Stimulated activated CD8-positive, alpha-beta memory T cell treated with anti-CD3 and anti-CD28 coated beads, Interleukin-4, amount 100 ng/mL, for 24 hours (primary cell): ENCODE measurements at regions not wholly inside any gene's neighbourhood (a gene's known extent, or its start where the extent isn't known, plus 50 kb on each side); places are given as distances from the start of the nearest gene placed in this dataset.

Experiments
- DNase-seq: peaks from one replicate; pipeline ENCODE4 v3.0.0-alpha.2; 2020; ENCODE audit warnings: low read depth

DNA sequence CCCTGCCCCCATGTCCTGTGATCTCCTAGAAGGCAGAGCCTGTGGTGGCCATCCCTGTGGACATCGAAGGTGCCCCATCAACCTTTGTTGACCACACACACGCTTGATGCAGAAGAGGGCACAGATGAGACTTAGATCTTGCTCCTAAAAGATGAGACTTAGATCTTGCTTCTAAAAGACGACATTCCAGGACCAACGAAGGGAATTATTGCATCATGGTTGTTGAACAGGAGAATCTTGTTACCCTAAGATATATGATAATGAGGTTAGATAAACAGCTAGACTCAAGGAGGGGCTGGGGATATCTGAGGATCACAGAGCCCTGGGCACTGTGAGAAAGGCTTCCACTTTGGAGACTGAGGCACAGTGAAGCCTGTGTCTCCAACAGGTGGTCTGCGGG lies 91.1 kb upstream of the WSCD2 start:
- DNase-seq = no peak

DNA sequence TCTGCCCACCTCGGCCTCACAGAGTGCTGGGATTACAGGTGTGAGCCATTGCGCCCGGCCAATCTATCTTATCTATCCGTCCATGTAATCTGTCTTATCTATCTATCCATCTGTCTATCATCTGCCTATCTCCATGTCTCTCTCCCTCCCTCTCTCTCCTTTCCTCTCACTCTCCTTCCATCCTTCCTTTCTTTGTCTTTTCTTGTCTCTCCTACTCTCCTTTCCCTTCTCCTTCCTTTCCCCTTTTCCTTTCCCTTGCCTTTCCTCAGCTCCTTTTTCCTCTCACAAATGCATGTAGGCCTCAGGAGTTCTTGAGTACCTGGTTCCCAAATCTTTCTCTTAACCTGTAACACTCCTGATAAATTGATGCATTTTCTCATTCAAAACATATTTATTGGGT lies 89.3 kb upstream of the WSCD2 start:
- DNase-seq = no peak

DNA sequence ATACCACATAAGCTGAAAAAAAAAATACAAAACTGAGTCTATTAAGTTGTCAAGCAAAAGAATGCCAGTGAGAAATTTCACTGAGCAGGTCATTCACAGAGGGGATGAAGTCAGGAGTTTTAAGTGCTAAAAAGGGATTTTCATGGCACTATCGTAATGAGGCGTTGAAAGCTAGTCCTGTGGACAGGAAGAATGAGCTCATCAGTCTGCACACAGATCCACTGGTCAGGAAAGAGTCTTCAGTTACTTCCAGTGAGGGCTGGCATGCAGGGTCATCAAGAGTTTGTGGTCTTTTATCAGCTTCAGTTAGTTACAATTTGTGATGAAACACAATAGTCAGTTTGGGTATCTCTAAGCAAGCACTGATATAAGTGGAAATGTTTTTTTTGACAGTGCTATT lies 88.1 kb upstream of the WSCD2 start:
- no peak for DNase-seq

DNA sequence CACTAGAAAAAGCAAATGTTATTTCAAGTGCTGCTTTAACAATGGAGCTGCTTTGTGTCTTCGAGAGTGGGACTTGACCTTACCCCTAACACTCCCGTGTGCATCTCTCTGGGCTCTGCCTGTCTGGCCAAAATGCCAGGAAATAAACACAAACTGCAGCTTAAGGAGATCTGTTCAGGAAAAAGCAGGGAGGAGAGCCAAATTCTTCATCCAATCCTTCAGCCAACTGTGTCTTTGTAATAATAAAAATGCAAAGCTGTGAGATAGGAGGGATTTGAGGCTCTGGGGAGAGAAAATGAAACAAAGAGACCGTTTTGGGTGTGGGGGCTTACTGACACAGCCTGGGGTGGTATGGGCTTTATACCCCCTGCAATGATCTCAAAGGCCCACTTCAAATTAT lies 85.8 kb upstream of the WSCD2 start:
- no peak for DNase-seq

DNA sequence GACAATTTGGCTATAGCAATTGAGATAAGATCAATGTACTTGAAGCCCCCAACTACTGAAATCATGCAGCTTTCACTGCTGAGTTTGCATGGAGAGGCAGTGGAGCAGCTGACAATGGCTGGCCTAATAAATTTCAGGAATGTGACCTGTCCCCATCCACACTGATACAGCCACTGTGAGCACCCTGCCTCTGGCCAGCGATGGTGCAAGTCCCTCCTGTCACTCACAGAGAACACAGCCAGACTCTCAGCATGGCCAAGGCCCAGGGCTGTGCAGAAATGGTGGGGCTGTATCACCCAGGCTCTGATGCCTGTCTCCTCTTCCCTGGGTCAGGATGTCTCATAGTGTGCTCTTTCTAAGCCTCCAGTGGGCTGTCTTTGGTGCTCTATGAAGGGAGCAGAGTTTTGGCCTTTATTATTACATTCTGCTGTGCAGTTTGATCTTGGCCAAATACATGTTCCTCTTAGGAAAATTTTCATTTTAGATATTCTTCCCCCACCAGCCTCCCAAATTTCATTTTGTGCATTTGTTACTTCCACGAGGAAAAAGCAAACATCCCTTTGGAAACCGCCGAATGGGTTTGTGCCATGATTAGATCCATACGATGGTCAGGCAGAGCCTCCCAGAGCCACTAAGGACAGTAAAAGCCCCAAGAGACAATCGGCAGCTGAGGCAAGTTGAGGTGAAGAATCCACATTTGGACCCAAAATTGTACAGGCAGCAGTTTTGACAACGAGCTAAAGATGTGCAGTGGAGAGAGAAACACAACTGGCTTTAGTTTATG lies 85.1 kb upstream of the WSCD2 start:
- DNase-seq = no peak

DNA sequence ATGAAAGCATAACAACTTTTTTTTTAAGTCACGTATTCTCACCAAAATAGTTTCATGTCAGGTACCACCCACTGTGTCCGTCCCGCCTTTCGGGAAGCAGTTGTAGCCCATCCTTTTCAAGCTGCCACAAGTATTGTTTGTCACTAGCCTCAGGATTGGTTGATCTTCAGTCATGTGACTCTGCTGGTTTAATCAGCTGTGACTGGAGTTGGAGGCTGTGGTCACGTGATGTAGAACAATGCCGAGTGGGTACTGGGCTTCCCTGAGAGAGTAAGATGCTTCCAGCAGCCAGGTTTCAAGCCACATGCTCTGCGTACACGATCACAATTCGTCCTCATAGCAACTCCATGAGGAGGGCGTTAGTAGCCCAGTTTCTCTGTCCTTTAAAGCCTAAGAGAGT lies 83.0 kb upstream of the WSCD2 start:
- DNase-seq = no peak

DNA sequence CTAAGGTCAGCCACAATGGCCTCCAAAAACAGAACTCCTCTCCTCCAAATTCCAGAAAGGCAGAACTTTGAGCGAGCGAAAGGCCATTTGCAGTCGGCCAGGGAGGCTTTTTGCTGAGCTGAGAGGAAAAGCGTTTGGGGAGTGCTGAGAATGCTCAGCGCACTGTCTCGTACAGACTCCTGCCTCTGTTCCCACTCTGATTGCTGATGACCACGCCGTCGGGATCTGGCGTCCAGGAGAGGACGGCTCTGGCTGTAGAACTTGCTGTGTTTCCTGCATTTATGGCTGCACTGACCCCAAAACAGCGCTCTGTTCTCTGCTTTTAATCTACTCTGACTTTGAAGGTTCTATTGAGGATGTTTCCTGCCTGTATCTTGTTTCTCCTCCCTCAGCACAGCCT lies 82.4 kb upstream of the WSCD2 start:
- no peak for DNase-seq

DNA sequence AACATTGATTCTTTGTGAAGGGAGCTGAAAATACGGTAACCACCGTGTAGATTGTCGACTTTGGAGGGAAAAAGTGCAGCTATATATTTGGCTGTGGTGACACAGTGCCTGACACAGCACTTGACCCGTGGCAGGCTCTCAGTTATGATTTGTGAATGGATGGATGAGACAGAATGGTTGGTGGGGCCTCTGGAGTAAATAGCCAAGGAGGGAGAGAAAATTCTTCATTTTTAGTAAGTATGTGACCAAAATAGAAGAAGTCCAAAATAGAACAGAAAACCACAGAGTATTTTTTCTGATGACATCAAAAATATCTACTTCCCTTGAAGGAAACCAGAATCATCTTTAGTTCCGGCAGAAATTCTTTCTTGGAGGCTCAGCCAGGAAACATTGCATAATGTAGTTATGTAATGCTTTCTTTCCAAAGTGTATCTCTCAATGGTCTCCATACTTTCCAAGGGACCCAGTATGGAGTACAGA lies 82.0 kb upstream of the WSCD2 start:
- DNase-seq = no peak

DNA sequence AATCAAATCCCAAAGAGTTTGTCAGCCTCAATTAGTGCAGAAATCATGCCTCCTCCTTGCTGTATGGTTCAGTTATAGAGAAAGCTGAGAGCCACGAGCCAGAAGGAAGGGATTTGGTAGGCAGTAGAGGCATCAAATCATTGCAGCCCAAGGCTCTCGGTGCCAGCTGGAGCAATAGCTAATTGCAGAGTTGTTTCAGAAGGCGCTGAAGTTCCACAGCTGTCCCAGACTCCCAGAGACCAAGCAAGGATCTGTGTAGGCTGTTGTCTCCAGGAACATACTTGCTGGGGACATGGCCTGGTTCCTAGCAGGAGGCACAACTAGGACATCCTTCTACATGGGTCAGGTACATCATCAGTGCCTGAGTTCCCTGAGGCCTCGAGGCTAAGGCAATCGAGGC lies 80.4 kb upstream of the WSCD2 start:
- DNase-seq = no peak

DNA sequence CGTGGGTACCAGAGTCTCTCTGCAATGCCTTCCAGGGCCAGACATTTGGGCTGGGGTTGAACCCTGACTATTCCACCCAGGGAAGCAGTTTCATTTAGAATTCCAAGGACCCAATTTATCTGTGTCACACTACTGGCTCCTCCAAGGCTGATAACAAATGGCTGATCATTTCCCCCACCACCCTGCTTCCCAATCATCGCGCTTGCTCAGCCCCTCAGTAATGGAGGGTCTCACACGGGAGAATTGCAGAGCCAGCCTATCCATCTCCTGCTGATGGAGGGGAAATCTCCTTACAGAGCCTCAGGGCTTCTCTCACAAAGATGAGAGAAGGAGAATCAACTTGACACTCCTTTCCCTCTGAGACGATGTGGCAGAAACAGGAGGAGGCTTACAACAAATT lies 78.4 kb upstream of the WSCD2 start:
- no peak for DNase-seq

DNA sequence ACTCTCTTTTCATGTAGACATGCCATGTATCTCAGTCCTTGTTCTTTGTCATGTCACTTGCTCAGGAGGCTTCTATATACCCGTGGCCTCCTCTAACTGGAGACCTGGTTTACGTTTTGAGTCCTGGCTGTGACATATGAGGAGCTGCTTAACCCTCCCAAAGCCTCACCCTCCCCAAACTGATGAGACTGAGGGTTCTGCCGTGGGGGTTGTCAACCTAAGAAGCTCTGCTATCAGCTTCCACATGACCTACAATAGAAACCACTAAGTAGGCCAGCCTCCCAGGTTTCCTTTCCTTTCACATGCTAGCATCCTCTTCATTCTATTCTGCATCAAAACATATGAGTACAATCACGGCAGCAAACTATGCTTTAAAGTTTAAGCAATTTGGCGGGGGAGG lies 76.8 kb upstream of the WSCD2 start:
- no peak for DNase-seq

DNA sequence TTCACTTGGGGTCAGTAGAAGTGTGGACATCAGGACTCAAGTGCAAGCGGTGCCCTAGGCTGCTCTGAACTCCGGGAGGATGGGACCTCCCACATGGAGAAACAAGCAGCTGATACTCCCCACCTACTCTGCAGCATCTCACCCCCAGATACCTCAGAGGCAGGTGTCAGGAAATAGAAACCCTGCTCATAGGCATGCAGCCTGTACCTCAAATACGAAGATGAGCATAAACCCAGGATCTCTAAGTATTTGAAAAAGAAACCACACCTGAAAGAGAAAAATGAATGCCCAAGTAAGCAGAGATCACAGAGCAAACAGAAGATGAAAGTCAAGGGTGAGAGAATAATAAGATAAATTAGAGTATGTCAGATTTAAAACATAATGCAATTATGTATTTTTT lies 75.6 kb upstream of the WSCD2 start:
- DNase-seq = no peak

DNA sequence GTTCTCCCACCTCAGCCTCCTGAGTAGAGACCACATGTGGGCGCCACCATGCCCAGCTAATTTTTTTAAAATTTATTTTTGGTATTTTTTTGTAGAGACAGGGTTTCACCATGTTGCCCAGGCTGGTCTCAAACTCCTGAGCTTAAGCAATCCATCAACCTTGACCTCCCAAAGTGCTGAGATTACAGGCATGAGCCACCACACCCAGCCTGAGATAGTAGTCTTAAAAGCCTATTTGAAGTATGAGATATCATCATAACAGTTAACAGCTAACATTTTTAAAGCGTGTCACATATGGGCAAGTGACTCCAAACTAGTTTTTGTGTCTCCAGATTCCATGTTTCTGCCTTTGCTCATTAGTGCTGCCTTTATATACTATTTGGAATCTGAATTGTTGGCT lies 74.6 kb upstream of the WSCD2 start:
- no peak for DNase-seq

DNA sequence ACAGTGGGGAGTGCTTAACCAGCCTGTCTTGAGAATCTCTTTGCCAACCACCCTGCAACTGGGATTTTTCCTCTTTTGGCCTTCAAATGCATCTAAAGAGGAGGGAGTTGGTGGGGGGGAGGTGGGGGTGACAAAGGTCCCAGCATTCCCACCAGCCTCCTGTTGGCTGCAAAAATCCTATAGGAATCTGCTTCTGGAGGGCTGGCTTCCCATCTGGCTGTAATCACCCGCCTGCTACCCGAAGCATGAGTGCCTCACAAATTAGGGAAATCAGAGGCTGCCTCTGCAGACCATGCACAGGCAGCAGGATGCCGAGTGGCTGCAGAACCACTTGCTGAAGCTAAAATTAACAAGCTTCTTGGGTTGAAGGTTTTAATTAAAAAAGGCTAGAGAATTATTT lies 73.9 kb upstream of the WSCD2 start:
- DNase-seq = no peak

DNA sequence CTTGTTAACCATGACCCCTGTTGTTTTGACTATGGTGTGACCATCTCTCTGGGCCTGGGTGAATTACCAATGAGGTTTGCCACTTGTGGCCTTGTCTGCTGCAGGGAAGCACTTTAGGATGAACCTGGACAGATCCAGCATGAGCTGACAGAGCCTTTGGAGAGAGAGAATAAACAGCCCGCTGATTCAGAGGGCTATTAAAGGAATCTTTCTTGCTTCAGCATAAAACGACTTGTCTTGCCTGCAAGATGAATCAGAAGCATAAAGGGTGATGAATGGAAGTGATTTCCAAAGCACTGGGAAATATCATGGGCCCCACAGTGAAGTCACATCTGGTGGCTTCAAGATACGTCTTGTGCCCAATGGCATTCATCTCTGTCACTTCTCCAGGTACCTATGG lies 69.0 kb upstream of the WSCD2 start:
- no peak for DNase-seq

DNA sequence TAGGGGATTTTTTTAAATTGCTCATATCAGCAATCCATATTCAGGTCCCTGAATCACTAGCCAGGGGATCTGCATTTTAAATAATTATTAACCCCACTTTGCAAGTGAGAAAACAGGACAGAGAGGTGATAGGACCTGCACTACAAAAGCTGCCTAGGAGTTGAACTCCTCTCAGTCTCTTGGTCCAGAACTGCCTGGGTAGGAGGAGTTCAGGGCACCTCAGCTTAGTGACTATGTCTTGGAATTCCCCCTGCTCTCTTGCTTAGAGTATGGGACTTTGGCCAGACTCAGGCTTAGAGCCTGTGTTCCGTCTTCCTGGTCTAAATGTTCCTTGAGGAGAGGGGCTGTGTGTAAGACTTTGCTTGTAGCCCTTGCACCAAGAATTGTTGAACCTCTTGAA lies 68.2 kb upstream of the WSCD2 start:
- DNase-seq = no peak

DNA sequence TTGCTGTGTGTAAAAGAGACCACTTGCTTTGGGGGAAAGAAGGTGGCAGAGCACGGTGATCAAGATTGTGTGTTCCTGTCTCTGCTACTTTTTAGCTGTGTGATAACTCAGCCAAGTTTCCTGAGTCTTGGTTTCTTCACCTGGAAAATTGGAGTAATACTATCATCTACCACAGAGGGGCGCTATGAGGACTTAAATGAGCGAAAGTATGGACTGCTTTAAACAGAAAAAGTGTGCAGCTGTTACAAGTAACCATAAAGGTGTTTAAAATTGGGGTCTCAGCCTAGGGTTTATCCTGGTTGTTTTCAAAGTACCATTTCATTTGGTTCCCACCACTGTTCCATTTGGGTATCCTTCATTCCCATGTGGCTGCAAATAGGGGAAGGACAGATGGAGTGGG lies 65.9 kb upstream of the WSCD2 start:
- no peak for DNase-seq

DNA sequence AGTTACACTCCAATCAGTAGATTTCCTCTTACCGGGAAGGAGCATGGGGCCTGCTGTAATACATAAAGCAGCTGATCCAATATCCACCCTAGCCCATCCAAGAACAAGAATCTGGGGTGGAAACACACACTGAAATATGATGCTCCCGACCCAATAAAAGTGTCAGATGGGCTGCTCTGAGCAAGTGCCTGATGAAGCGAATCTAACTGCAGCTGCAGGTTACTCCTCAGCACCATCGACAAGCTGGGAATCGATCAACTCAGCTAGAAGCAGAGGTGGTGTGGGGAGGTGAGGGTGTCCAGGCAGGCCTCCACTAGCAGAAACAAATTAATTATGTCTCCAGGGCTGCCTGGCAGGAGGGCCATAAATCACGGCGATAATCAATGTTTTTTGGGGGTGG lies 64.0 kb upstream of the WSCD2 start:
- no peak for DNase-seq

DNA sequence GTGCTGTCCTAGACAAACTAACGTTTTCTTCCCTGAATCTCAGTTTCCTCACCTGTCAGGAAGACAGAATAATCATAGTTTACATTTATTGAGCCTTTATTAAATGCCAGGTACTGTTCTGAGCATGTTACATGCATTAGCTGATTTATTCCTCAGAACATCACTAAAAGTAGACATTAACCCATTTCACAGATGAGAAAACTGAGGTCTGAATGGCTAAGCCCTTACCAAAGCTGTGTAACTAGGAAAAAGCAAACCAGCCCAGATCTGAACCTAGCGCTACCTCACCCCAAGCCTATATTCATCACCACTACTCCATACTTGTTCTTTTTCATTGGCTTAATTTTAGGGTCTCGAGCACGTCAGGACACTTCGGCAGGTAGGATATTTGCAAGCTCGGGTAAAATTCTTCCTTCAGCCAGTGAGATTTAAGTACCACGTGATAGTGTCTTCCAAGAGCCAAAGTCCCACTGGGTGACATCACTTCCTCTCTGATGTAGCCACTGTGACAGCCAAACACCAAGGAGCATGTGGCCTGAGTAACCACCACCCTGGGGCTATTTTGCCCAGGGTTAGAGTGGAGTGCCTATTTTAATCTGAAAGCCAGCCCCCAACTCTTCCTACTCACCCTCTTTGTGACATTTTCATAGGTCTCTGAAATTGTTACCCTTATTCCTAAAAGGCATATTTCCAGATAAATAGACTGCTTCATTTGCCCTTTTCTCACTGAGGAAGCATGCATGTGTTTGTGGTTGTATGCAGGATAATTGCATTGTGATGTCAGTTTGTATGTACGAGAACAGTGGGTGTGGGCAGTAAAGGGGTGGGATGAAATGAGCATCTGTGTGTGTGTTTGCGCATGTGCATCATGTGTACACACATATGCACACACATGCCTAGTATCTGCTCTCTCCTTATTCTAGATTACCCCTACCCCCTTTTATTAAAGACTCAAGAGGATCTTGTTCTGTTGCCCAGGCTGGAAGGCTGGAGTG lies 62.2 kb upstream of the WSCD2 start:
- DNase-seq = no peak

DNA sequence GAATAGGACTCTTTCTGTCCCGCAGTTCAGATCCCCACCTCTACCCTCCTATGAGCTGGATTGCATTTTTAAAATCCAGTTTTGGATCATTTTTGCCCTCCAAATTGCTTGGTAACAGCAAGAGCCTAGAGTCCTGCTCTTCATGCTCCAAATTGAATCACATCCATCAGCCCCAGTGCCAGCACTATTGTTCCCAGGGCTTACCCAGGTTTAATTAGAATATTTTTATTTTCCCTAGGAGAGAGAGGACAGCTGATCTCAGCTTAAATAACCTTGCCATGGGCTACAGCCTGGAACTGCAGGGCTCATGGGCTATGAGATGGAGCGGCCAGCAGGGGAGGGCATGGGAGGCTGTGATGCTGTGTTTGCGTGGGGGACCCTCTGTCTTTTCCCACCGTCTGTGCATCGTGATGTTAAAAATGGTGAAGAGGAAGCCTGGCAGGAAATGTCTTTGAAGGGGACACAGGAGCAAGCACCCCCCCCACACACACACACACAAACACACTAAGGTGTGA lies 59.4 kb upstream of the WSCD2 start:
- DNase-seq = no peak

DNA sequence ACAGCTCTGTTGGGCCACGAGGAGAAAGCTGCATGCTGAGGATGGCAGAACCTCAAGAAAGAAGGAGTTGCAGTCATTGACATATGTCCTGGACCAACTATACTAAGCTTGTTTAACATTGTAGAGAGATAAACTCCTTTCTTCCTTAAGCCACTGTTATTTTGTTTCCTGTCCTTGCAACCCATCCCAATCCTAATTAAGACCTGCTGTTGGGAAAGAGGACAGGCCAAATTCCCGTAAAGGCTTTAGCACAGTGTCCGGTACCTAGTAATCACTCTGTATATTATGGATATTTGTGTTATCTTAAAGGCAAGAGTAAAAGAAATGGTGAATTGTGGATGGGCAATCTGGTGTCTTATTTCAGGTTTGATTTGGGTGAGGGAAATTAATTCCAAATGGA lies 53.5 kb upstream of the WSCD2 start:
- DNase-seq = no peak

DNA sequence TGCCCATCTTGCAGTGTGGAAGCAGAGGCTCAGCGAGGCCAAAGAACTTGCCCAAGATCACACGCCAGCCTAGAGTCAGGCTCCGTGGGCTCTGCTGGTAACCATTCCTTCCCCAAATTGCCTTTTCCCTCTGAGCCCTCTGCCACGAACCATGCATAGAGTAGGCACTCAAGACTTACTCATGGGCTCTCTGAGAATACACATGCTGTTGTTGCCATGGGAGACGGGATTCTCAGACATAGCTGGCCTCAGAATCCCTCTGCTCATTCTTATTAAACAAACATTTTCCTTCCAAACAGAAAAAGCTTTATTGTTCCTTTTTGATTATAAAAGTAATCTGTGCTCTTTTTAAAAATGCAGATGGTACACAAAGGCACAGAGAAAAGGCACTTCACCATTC lies 52.5 kb upstream of the WSCD2 start:
- no peak for DNase-seq

DNA sequence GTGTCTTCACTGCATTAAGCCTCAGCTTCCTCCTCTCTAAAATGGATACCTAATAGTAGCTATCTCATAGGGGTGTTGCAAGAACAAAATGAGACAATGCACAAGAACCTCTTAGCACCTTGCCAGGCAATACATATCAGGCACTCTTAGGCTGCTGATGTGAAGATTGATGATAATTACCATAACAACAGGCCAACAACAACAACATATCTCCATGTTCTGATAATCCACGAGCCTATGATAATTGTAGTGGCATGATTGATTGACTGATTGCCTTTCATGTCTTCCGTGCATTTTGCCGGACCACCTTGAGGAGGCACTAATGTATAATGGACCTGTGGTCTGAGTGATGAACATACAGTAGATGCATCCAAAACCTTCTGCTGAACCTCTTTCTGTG lies 50.7 kb upstream of the WSCD2 start:
- DNase-seq = no peak
